HEK293 (cell line): ENCODE measurements at regions not wholly inside any gene's neighbourhood (a gene's known extent, or its start where the extent isn't known, plus 50 kb on each side); places are given as distances from the start of the nearest gene placed in this dataset.

Source experiments
- CTCF ChIA-PET: fragments of 350-600 bp; formaldehyde crosslinking; extraction: SDS; loops from one replicate; lab custom pipeline; 2021; ENCODE audit warnings: antibody characterized with exemption; lab: Yijun Ruan, JAX
- POLR2A ChIA-PET: fragments of 300-600 bp; formaldehyde crosslinking; extraction: SDS; loops from one replicate; lab custom pipeline; 2020; ENCODE audit warnings: antibody characterized with exemption, inconsistent platforms; lab: Yijun Ruan, JAX
- H3K27ac ChIP-seq: fragments of 200-500 bp; sonication (Bioruptor generic); 2 replicates; pipeline ENCODE4 v1.5.1; 2014; ENCODE audit warnings: low read depth, low read length, control low read depth, inconsistent platforms; ENCODE audit errors: extremely low read depth
- H3K36me3 ChIP-seq, 2 experiments: fragments of 200-500 bp in 1 of 2; sonication (Bioruptor generic) in 1 of 2; 1 replicate in 1 of 2; 2 replicates in 1 of 2; pipeline ENCODE4 v1.5.1; 2014 to 2017; ENCODE audit warnings: inconsistent platforms in 2 of 2, low read length in 2 of 2; ENCODE audit not compliant: control insufficient read depth in 2 of 2, insufficient read depth in 1 of 2
- H3K4me1 ChIP-seq: fragments of 200-500 bp; sonication (Bioruptor generic); 2 replicates; pipeline ENCODE4 v1.5.1; 2014; ENCODE audit warnings: mild to moderate bottlenecking, low read length, inconsistent platforms; ENCODE audit not compliant: control insufficient read depth, insufficient read depth
- H3K4me3 ChIP-seq: 2 replicates; pipeline ENCODE4 v1.5.1; 2011; ENCODE audit warnings: low read depth, mild to moderate bottlenecking, control low read depth, low read length, moderate library complexity
- H3K9me3 ChIP-seq: fragments of 200-500 bp; sonication (Bioruptor generic); 2 replicates; pipeline ENCODE4 v1.5.1; 2014; ENCODE audit warnings: low read depth, low read length, inconsistent platforms; ENCODE audit not compliant: control insufficient read depth, insufficient read depth
- BCL11A ChIP-seq: fragments of 450-650 bp; formaldehyde crosslinking; IDR thresholded peaks from 2 replicates; pipeline ENCODE4 v1.5.1; 2016; ENCODE audit warnings: low read depth, missing biosample characterization, missing genetic modification characterization
- OVOL3 ChIP-seq: fragments of 450-650 bp; formaldehyde crosslinking; IDR thresholded peaks from 2 replicates; pipeline ENCODE4 v1.5.1; 2016; ENCODE audit warnings: missing biosample characterization, missing genetic modification characterization
- RBAK ChIP-seq: fragments of 450-650 bp; formaldehyde crosslinking; IDR thresholded peaks from 2 replicates; pipeline ENCODE4 v1.5.1; 2016; ENCODE audit warnings: missing biosample characterization, missing genetic modification characterization
- TRIM28 ChIP-seq: IDR thresholded peaks from 2 replicates; pipeline ENCODE4 v1.6.1; 2011; ENCODE audit warnings: low read length, control low read depth, borderline replicate concordance
- ZBTB48 ChIP-seq: fragments of 450-650 bp; formaldehyde crosslinking; IDR thresholded peaks from 2 replicates; pipeline ENCODE4 v1.5.1; 2016; ENCODE audit warnings: missing biosample characterization, missing genetic modification characterization
- ZFP37 ChIP-seq: fragments of 450-650 bp; formaldehyde crosslinking; IDR thresholded peaks from 2 replicates; pipeline ENCODE4 v1.5.1; 2016; ENCODE audit warnings: missing biosample characterization, missing genetic modification characterization
- ZIC2 ChIP-seq: fragments of 450-650 bp; formaldehyde crosslinking; IDR thresholded peaks from 2 replicates; pipeline ENCODE4 v1.5.1; 2016; ENCODE audit warnings: missing biosample characterization, missing genetic modification characterization
- ZNF112 ChIP-seq: fragments of 450-650 bp; formaldehyde crosslinking; IDR thresholded peaks from 2 replicates; pipeline ENCODE4 v1.5.0; 2017; ENCODE audit warnings: missing biosample characterization, missing genetic modification characterization
- ZNF140 ChIP-seq: fragments of 450-650 bp; formaldehyde crosslinking; IDR thresholded peaks from 2 replicates; pipeline ENCODE4 v1.5.1; 2016; ENCODE audit warnings: missing biosample characterization, missing genetic modification characterization
- ZNF155 ChIP-seq: fragments of 450-650 bp; formaldehyde crosslinking; IDR thresholded peaks from 2 replicates; pipeline ENCODE4 v1.5.1; 2016; ENCODE audit warnings: missing biosample characterization, missing genetic modification characterization
- ZNF2 ChIP-seq: fragments of 450-650 bp; formaldehyde crosslinking; IDR thresholded peaks from 2 replicates; pipeline ENCODE4 v1.5.1; 2016; ENCODE audit warnings: missing biosample characterization, missing genetic modification characterization
- ZNF266 ChIP-seq: fragments of 450-650 bp; formaldehyde crosslinking; IDR thresholded peaks from 2 replicates; pipeline ENCODE4 v1.5.1; 2016; ENCODE audit warnings: missing biosample characterization, missing genetic modification characterization, low read depth
- ZNF302 ChIP-seq: fragments of 450-650 bp; formaldehyde crosslinking; IDR thresholded peaks from 2 replicates; pipeline ENCODE4 v1.5.1; 2016; ENCODE audit warnings: missing biosample characterization, missing genetic modification characterization, low read depth
- ZNF311 ChIP-seq: fragments of 450-650 bp; formaldehyde crosslinking; IDR thresholded peaks from 2 replicates; pipeline ENCODE4 v1.5.1; 2017; ENCODE audit warnings: missing biosample characterization, missing genetic modification characterization, borderline replicate concordance
- ZNF350 ChIP-seq: fragments of 450-650 bp; formaldehyde crosslinking; IDR thresholded peaks from 2 replicates; pipeline ENCODE4 v1.5.0; 2017; ENCODE audit warnings: missing biosample characterization, mild to moderate bottlenecking, missing genetic modification characterization
- ZNF354C ChIP-seq: fragments of 450-650 bp; formaldehyde crosslinking; IDR thresholded peaks from 2 replicates; pipeline ENCODE4 v1.5.1; 2016; ENCODE audit warnings: missing biosample characterization, missing genetic modification characterization, low read depth, borderline replicate concordance
- ZNF37A ChIP-seq: fragments of 450-650 bp; IDR thresholded peaks from 2 replicates; pipeline ENCODE4 v1.5.1; 2018; ENCODE audit warnings: missing biosample characterization, missing genetic modification characterization
- ZNF391 ChIP-seq: fragments of 450-650 bp; formaldehyde crosslinking; IDR thresholded peaks from 2 replicates; pipeline ENCODE4 v1.5.1; 2016; ENCODE audit warnings: low read depth, missing biosample characterization, missing genetic modification characterization, borderline replicate concordance
- ZNF404 ChIP-seq: fragments of 450-650 bp; formaldehyde crosslinking; IDR thresholded peaks from 2 replicates; pipeline ENCODE4 v1.5.1; 2017; ENCODE audit warnings: missing biosample characterization, missing genetic modification characterization
- ZNF433 ChIP-seq: fragments of 450-650 bp; formaldehyde crosslinking; IDR thresholded peaks from 2 replicates; pipeline ENCODE4 v1.5.1; 2016; ENCODE audit warnings: missing biosample characterization, missing genetic modification characterization, low read depth
- ZNF560 ChIP-seq: fragments of 450-650 bp; formaldehyde crosslinking; IDR thresholded peaks from 2 replicates; pipeline ENCODE4 v1.5.1; 2017; ENCODE audit warnings: missing biosample characterization, missing genetic modification characterization, borderline replicate concordance
- ZNF621 ChIP-seq: fragments of 450-650 bp; formaldehyde crosslinking; IDR thresholded peaks from 2 replicates; pipeline ENCODE4 v1.5.1; 2017; ENCODE audit warnings: missing biosample characterization, missing genetic modification characterization
- ZNF830 ChIP-seq: fragments of 450-650 bp; IDR thresholded peaks from 2 replicates; pipeline ENCODE4 v1.5.0; 2018; ENCODE audit warnings: missing biosample characterization, missing genetic modification characterization, low read depth, mild to moderate bottlenecking, moderate library complexity
- ZSCAN23 ChIP-seq: fragments of 450-650 bp; formaldehyde crosslinking; IDR thresholded peaks from 2 replicates; pipeline ENCODE4 v1.5.1; 2016; ENCODE audit warnings: missing biosample characterization, missing genetic modification characterization
- TF ChIP-seq, protein P1 (sequence below): fragments of 450-650 bp; formaldehyde crosslinking; IDR thresholded peaks from 2 replicates; pipeline ENCODE4 v1.5.1; 2016; ENCODE audit warnings: missing biosample characterization, missing genetic modification characterization

DNA sequence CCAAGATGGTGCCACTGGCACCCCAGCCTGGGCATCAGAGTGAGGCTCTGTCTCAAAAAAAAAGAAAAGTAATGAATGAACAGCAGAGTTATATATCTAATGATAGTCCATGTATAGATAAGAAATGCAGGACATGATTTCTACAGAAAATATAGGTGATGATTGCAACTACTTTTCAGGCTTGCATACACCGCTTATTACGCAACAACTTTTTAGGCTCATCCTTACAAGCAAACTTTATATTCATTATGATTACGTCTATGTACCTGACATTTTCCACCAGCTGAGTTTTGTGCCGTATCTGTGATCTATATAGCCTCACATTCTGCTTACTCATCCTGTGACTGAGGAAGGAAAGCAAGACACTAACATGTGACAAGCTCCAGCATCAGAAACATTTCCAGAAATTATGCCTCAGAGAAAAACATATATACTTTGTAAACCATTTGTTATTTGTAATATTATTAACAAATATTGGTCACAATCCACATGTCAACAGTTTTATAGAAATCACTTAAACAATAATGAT lies 906.3 kb downstream of the ZPLD1 start:
- Histone ChIP-seq H3K4me3 (no peak overlapping the region), H3K36me3 (no peaks in the 10 kb centered on the region), H3K9me3 (no peaks in the 10 kb centered on the region), H3K27ac (no peak overlapping the region), H3K4me1 (no peaks in the 10 kb centered on the region)
- TF ChIP-seq ZNF155 (tag by site-specific recombination) = no peak
- TF ChIP-seq ZNF112 (tag by site-specific recombination) = no peak
- TF ChIP-seq ZNF391 (tag by site-specific recombination) = no peak
- TF ChIP-seq ZNF266 (tag by site-specific recombination) = no peak
- no peak for TF ChIP-seq ZFP37
- no peak for TF ChIP-seq ZBTB48 (tag by site-specific recombination)
- TF ChIP-seq ZNF621 = no peak
- TF ChIP-seq ZNF350 = no peak
- no peak for TF ChIP-seq ZNF354C
- TF ChIP-seq RBAK (tag by site-specific recombination) = no peak
- no peak for TF ChIP-seq ZNF140 (tag by site-specific recombination)
- no peak for TF ChIP-seq ZIC2
- ChIA-PET POLR2A (no interaction called here), CTCF (no interaction called here)

- no peak overlapping the region for H3K27ac ChIP-seq
- ChIA-PET POLR2A (no interaction called here), CTCF (no interaction called here)
- no peak for TF ChIP-seq ZNF302 (tag by site-specific recombination)
- TF ChIP-seq ZNF37A (tag by site-specific recombination) = no peak
- no peak for TF ChIP-seq TRIM28
- no peak for TF ChIP-seq ZNF830 (tag by site-specific recombination)
- TF ChIP-seq ZNF433 (tag by site-specific recombination) = no peak
- TF ChIP-seq, protein P1, sequence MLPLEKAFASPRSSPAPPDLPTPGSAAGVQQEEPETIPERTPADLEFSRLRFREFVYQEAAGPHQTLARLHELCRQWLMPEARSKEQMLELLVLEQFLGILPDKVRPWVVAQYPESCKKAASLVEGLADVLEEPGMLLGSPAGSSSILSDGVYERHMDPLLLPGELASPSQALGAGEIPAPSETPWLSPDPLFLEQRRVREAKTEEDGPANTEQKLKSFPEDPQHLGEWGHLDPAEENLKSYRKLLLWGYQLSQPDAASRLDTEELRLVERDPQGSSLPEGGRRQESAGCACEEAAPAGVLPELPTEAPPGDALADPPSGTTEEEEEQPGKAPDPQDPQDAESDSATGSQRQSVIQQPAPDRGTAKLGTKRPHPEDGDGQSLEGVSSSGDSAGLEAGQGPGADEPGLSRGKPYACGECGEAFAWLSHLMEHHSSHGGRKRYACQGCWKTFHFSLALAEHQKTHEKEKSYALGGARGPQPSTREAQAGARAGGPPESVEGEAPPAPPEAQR (tag by site-specific recombination) = no peak
- TF ChIP-seq ZNF155 (tag by site-specific recombination) = no peak
- TF ChIP-seq BCL11A (tag by site-specific recombination) = no peak
- no peak for TF ChIP-seq OVOL3 (tag by site-specific recombination)
- no peak for TF ChIP-seq ZNF560 (tag by site-specific recombination)
- TF ChIP-seq ZSCAN23 (tag by site-specific recombination) = no peak
- TF ChIP-seq ZNF112 (tag by site-specific recombination) = no peak
- no peak for TF ChIP-seq ZNF311 (tag by site-specific recombination)
- TF ChIP-seq ZNF2 (tag by site-specific recombination) = no peak
- no peaks in the 10 kb centered on the region for H3K36me3 ChIP-seq
- H3K4me3 ChIP-seq = no peak overlapping the region
- H3K4me1 ChIP-seq = no peaks in the 10 kb centered on the region
- H3K9me3 ChIP-seq = no peaks in the 10 kb centered on the region
Measured at GRCh38 chr3:103342205-103342731, 907.5 kb downstream of the ZPLD1 start.

DNA sequence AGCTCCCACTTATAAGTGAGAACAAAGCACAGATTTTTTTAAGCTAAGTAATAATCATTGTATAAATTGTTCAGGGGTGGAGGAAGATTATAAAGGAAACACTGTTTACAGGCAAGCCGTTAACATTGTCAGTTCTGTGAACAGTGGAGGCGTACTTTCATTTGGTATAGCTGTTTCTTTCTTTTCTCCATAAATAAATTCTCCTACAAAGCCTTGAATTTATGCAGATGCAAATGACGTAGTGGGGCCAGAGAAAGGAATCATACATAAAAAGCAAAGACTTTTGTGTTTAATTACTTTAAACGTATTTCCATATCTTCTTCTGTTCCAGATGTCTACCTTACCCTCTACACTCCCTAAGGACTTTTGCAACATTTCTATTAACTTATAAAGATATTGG lies 914.9 kb downstream of the ZPLD1 start:
- Histone ChIP-seq H3K27ac (no peak overlapping the region), H3K4me3 (no peak overlapping the region), H3K4me1 (no peaks in the 10 kb centered on the region), H3K36me3 (no peaks in the 10 kb centered on the region), H3K9me3 (no peaks in the 10 kb centered on the region)
- ChIA-PET POLR2A (no interaction called here), CTCF (interaction anchor here (0.7 kb wide), 1 partner anchor 28 kb away, joined by 4 read pairs; no protein-coding TSS in a partner anchor)
- TF ChIP-seq ZNF404 (tag by site-specific recombination) = no peak
- TF ChIP-seq, all 188 proteins: peak for 0
